NB4 (cell line): ENCODE measurements at regions not wholly inside any gene's neighbourhood (a gene's known extent, or its start where the extent isn't known, plus 50 kb on each side); places are given as distances from the start of the nearest gene placed in this dataset.

Experiments
- MYC ChIP-seq: IDR thresholded peaks from 2 replicates; pipeline ENCODE4 v1.6.1; 2011; ENCODE audit warnings: low read depth, low read length
- POLR2A ChIP-seq: IDR thresholded peaks from 2 replicates; pipeline ENCODE4 v1.6.1; 2011; ENCODE audit warnings: mild to moderate bottlenecking; ENCODE audit not compliant: insufficient read length; ENCODE audit errors: extremely low read depth
- TF ChIP-seq, protein P1 (sequence below): IDR thresholded peaks from one replicate; pipeline ENCODE4 v1.5.1; 2012; ENCODE audit warnings: low read depth, low read length
- TF ChIP-seq, protein P2 (sequence below): IDR thresholded peaks from 2 replicates; pipeline ENCODE4 v1.6.1; 2011; ENCODE audit warnings: low read depth, low read length

DNA sequence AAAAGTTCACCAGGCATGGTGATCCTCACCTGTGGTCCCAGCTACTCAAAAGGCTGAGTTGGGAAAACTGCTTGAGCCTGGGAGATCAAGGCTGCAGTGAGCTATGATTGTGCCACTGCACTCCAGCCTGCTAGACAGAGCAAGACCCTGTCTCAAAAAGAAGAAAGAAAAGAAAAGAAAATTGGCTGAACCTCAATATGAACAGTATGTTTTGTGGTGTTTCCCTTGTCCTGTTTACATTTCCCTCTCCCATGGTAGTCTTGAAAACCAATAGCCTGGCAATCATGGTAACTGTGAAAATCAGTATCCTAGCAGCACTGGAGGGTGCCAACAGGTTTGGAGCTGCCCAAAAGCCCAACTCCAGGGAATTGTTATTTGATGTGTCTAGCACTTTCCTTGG is 174.1 kb upstream of the NR4A3 start:
- TF ChIP-seq, protein P1, sequence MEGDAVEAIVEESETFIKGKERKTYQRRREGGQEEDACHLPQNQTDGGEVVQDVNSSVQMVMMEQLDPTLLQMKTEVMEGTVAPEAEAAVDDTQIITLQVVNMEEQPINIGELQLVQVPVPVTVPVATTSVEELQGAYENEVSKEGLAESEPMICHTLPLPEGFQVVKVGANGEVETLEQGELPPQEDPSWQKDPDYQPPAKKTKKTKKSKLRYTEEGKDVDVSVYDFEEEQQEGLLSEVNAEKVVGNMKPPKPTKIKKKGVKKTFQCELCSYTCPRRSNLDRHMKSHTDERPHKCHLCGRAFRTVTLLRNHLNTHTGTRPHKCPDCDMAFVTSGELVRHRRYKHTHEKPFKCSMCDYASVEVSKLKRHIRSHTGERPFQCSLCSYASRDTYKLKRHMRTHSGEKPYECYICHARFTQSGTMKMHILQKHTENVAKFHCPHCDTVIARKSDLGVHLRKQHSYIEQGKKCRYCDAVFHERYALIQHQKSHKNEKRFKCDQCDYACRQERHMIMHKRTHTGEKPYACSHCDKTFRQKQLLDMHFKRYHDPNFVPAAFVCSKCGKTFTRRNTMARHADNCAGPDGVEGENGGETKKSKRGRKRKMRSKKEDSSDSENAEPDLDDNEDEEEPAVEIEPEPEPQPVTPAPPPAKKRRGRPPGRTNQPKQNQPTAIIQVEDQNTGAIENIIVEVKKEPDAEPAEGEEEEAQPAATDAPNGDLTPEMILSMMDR: no peak
- TF ChIP-seq MYC (no peak), POLR2A (no peak)
- TF ChIP-seq, protein P2, sequence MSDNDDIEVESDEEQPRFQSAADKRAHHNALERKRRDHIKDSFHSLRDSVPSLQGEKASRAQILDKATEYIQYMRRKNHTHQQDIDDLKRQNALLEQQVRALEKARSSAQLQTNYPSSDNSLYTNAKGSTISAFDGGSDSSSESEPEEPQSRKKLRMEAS: no peak
